GM23338 (cell line): ENCODE measurements at regions not wholly inside any gene's neighbourhood (a gene's known extent, or its start where the extent isn't known, plus 50 kb on each side); places are given as distances from the start of the nearest gene placed in this dataset.

Experiments used
- ATAC-seq: fragments of 200-7000 bp; cut with Tn5 transposase; 3 replicates; pipeline ENCODE4 v1.9.1; 2020
- DNase-seq: peaks from one replicate; pipeline ENCODE4 v3.0.0-alpha.2; 2015; ENCODE audit warnings: low spot score
- H2AFZ ChIP-seq: fragments of 200-600 bp; sonication (generic); 2 replicates; pipeline ENCODE4 v1.8.0; 2016; ENCODE audit warnings: antibody characterized with exemption, mild to moderate bottlenecking, moderate library complexity
- H3F3A ChIP-seq: fragments of 200-600 bp; sonication (generic); replicated peaks from 2 replicates; pipeline ENCODE4 v1.8.0; 2017; ENCODE audit warnings: antibody characterized with exemption, mixed run types, low read depth
- H3K27ac ChIP-seq: fragments of 200-600 bp; sonication (generic); 2 replicates; pipeline ENCODE4 v1.6.1; 2016; ENCODE audit warnings: low read depth
- H3K27me3 ChIP-seq: fragments of 200-600 bp; sonication (generic); 2 replicates; pipeline ENCODE4 v1.8.0; 2016; ENCODE audit warnings: mild to moderate bottlenecking, mixed run types, moderate library complexity; ENCODE audit not compliant: insufficient read depth
- H3K36me3 ChIP-seq: fragments of 200-600 bp; sonication (generic); 2 replicates; pipeline ENCODE4 v1.8.0; 2016; ENCODE audit warnings: mild to moderate bottlenecking; ENCODE audit not compliant: insufficient read depth
- H3K4me1 ChIP-seq: fragments of 200-600 bp; sonication (generic); 2 replicates; pipeline ENCODE4 v1.8.0; 2016; ENCODE audit warnings: mild to moderate bottlenecking, moderate library complexity; ENCODE audit not compliant: insufficient read depth
- H3K4me2 ChIP-seq: fragments of 200-600 bp; sonication (generic); 2 replicates; pipeline ENCODE4 v1.7.1; 2017; ENCODE audit warnings: mixed run types
- H3K4me3 ChIP-seq: fragments of 200-600 bp; sonication (generic); 2 replicates; pipeline ENCODE4 v1.6.1; 2016; ENCODE audit warnings: mixed run types
- H3K79me2 ChIP-seq: fragments of 200-600 bp; sonication (generic); replicated peaks from 2 replicates; pipeline ENCODE4 v1.8.0; 2017; ENCODE audit warnings: mild to moderate bottlenecking; ENCODE audit not compliant: insufficient read depth
- H3K9me2 ChIP-seq: fragments of 200-600 bp; sonication (generic); 2 replicates; pipeline ENCODE4 v1.8.0; 2017; ENCODE audit not compliant: insufficient read depth
- H4K20me1 ChIP-seq: fragments of 200-600 bp; sonication (generic); replicated peaks from 2 replicates; pipeline ENCODE4 v1.8.0; 2017; ENCODE audit warnings: mild to moderate bottlenecking; ENCODE audit not compliant: insufficient read depth
- H3K27ac Mint-ChIP-seq: 2 replicates; pipeline ENCODE4 v1.8.0; 2020; ENCODE audit warnings: inconsistent platforms, mild to moderate bottlenecking, moderate library complexity, mixed read lengths
- H3K27me3 Mint-ChIP-seq: 3 replicates; pipeline ENCODE4 v1.8.0; 2022; ENCODE audit warnings: low read depth, mild to moderate bottlenecking, moderate library complexity, mixed read lengths, inconsistent platforms; ENCODE audit not compliant: insufficient read depth, poor library complexity
- H3K36me3 Mint-ChIP-seq: 3 replicates; pipeline ENCODE4 v1.8.0; 2021; ENCODE audit warnings: low read depth, mild to moderate bottlenecking, inconsistent platforms, moderate library complexity, mixed read lengths
- H3K4me1 Mint-ChIP-seq: 3 replicates; pipeline ENCODE4 v1.8.0; 2020; ENCODE audit warnings: mild to moderate bottlenecking, inconsistent platforms, mixed read lengths
- H3K4me3 Mint-ChIP-seq: 3 replicates; pipeline ENCODE4 v1.8.0; 2021; ENCODE audit warnings: moderate library complexity, mild to moderate bottlenecking, inconsistent platforms, mixed read lengths
- H3K9me3 Mint-ChIP-seq: 3 replicates; pipeline ENCODE4 v1.8.0; 2020; ENCODE audit warnings: moderate library complexity, mild to moderate bottlenecking, inconsistent platforms, mixed read lengths
- CTCF ChIP-seq, 2 experiments: fragments of 200-600 bp in 1 of 2; sonication (generic) in 1 of 2; conservative IDR thresholded peaks; 2 replicates each; pipeline versions ENCODE4 v1.5.1 to v1.6.1; 2016 to 2017; ENCODE audit warnings: antibody characterized with exemption in 2 of 2, low read depth in 2 of 2, mild to moderate bottlenecking in 2 of 2, moderate library complexity in 1 of 2
- EZH2 ChIP-seq: fragments of 200-600 bp; sonication (generic); IDR thresholded peaks from one replicate; pipeline ENCODE4 v1.8.0; 2017; ENCODE audit warnings: antibody characterized with exemption, mild to moderate bottlenecking, low read depth; ENCODE audit not compliant: unreplicated experiment
- EZH2phosphoT487 ChIP-seq: fragments of 200-600 bp; sonication (generic); IDR thresholded peaks from one replicate; pipeline ENCODE4 v1.8.1; 2018; ENCODE audit warnings: antibody characterized with exemption; ENCODE audit not compliant: unreplicated experiment
- NANOG ChIP-seq: IDR thresholded peaks from 2 replicates; pipeline ENCODE4 v1.6.1; 2016; ENCODE audit warnings: antibody characterized with exemption, borderline replicate concordance
- POLR2AphosphoS5 ChIP-seq: IDR thresholded peaks from 2 replicates; pipeline ENCODE4 v1.6.1; 2016; ENCODE audit warnings: antibody characterized with exemption, low read depth
- REST ChIP-seq: IDR thresholded peaks from one replicate; pipeline ENCODE4 v1.6.1; 2018; ENCODE audit warnings: antibody characterized with exemption; ENCODE audit not compliant: unreplicated experiment
- ZNF114 ChIP-seq: fragments of 250-450 bp; sonication (Bioruptor Pico); IDR thresholded peaks from 2 replicates; pipeline ENCODE4 v1.5.0; 2020; ENCODE audit warnings: mild to moderate bottlenecking, moderate library complexity
- TF ChIP-seq, protein P1 (sequence below): fragments of 250-450 bp; sonication (Bioruptor Pico); IDR thresholded peaks from 2 replicates; pipeline ENCODE4 v1.5.0; 2020; ENCODE audit warnings: mild to moderate bottlenecking, moderate library complexity

- TF ChIP-seq EZH2 (no peak), ZNF114 (CRISPR knock-in tag) (no peak), POLR2AphosphoS5 (no peak), CTCF (conservative IDR thresholded peaks at IDR 0.05; ENCODE audit: low read depth in 2 of 2) (no peak), EZH2phosphoT487 (no peak), REST (no peak), NANOG (no peak)
- TF ChIP-seq, protein P1, sequence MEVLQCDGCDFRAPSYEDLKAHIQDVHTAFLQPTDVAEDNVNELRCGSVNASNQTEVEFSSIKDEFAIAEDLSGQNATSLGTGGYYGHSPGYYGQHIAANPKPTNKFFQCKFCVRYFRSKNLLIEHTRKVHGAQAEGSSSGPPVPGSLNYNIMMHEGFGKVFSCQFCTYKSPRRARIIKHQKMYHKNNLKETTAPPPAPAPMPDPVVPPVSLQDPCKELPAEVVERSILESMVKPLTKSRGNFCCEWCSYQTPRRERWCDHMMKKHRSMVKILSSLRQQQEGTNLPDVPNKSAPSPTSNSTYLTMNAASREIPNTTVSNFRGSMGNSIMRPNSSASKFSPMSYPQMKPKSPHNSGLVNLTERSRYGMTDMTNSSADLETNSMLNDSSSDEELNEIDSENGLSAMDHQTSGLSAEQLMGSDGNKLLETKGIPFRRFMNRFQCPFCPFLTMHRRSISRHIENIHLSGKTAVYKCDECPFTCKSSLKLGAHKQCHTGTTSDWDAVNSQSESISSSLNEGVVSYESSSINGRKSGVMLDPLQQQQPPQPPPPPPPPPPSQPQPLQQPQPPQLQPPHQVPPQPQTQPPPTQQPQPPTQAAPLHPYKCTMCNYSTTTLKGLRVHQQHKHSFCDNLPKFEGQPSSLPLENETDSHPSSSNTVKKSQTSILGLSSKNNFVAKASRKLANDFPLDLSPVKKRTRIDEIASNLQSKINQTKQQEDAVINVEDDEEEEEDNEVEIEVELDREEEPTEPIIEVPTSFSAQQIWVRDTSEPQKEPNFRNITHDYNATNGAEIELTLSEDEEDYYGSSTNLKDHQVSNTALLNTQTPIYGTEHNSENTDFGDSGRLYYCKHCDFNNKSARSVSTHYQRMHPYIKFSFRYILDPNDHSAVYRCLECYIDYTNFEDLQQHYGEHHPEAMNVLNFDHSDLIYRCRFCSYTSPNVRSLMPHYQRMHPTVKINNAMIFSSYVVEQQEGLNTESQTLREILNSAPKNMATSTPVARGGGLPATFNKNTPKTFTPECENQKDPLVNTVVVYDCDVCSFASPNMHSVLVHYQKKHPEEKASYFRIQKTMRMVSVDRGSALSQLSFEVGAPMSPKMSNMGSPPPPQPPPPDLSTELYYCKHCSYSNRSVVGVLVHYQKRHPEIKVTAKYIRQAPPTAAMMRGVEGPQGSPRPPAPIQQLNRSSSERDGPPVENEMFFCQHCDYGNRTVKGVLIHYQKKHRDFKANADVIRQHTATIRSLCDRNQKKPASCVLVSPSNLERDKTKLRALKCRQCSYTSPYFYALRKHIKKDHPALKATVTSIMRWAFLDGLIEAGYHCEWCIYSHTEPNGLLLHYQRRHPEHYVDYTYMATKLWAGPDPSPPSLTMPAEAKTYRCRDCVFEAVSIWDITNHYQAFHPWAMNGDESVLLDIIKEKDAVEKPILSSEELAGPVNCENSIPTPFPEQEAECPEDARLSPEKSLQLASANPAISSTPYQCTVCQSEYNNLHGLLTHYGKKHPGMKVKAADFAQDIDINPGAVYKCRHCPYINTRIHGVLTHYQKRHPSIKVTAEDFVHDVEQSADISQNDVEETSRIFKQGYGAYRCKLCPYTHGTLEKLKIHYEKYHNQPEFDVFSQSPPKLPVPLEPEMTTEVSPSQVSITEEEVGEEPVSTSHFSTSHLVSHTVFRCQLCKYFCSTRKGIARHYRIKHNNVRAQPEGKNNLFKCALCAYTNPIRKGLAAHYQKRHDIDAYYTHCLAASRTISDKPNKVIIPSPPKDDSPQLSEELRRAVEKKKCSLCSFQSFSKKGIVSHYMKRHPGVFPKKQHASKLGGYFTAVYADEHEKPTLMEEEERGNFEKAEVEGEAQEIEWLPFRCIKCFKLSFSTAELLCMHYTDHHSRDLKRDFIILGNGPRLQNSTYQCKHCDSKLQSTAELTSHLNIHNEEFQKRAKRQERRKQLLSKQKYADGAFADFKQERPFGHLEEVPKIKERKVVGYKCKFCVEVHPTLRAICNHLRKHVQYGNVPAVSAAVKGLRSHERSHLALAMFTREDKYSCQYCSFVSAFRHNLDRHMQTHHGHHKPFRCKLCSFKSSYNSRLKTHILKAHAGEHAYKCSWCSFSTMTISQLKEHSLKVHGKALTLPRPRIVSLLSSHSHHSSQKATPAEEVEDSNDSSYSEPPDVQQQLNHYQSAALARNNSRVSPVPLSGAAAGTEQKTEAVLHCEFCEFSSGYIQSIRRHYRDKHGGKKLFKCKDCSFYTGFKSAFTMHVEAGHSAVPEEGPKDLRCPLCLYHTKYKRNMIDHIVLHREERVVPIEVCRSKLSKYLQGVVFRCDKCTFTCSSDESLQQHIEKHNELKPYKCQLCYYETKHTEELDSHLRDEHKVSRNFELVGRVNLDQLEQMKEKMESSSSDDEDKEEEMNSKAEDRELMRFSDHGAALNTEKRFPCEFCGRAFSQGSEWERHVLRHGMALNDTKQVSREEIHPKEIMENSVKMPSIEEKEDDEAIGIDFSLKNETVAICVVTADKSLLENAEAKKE (CRISPR knock-in tag), result no peak
Observed at GRCh38 chr6:167446971-167447370, 122.1 kb downstream of the TTLL2 start.

More at GRCh38 chr6:167446971-167447370, 122.1 kb downstream of the TTLL2 start:
- peaks cover 6% of the 10 kb centered on the region for H3K9me2 ChIP-seq
- H3K4me3 ChIP-seq, result no peak overlapping the region
- no peaks in the 10 kb centered on the region; the same call in 1 of the 2 replicates for H3F3A ChIP-seq
- H3K27ac Mint-ChIP-seq, result no peak overlapping the region
- no peaks in the 10 kb centered on the region for H3K36me3 ChIP-seq
- H3K27ac ChIP-seq, result no peak overlapping the region
- H3K4me1 Mint-ChIP-seq, result peaks cover 49% of the 10 kb centered on the region
- H4K20me1 ChIP-seq, result no peaks in the 10 kb centered on the region
- ATAC-seq, result no peak
- H3K4me2 ChIP-seq, result no peak overlapping the region
- no peaks in the 10 kb centered on the region; the same call in 2 of the 3 replicates for H3K36me3 Mint-ChIP-seq
- peaks cover 7% of the 10 kb centered on the region for H3K27me3 Mint-ChIP-seq
- H3K4me1 ChIP-seq, result peaks cover 26% of the 10 kb centered on the region
- H3K4me3 Mint-ChIP-seq, result no peak overlapping the region
- no peak for DNase-seq
- H3K27me3 ChIP-seq, result no peaks in the 10 kb centered on the region
- H2AFZ ChIP-seq, result no peak overlapping the region
- no peaks in the 10 kb centered on the region for H3K9me3 Mint-ChIP-seq
- no peaks in the 10 kb centered on the region for H3K79me2 ChIP-seq
